HCT116 (cell line): ENCODE measurements at regions not wholly inside any gene's neighbourhood (a gene's known extent, or its start where the extent isn't known, plus 50 kb on each side); places are given as distances from the start of the nearest gene placed in this dataset.

Experiments
- ATAC-seq: fragments of 200-7000 bp; cut with Tn5 transposase; 2 replicates; pipeline ENCODE4 v1.9.1; 2020; ENCODE audit warnings: mild to moderate bottlenecking, moderate library complexity
- BruUV-seq: library from RNA; stranded (reverse); fragments of 400-500 nt; replicated peaks from 2 replicates; lab custom pipeline; 2021; lab: Mats Ljungman, UMichigan
- CTCF ChIA-PET: fragments of 300-600 bp; sonication (Branson Sonifier 250); formaldehyde crosslinking; loops from one replicate; lab custom pipeline; 2021; ENCODE audit warnings: antibody characterized with exemption; lab: Charles Lee
- POLR2A ChIA-PET: fragments of 300-600, 350-600 bp; sonication (Branson Sonifier 250); formaldehyde crosslinking; loops from one replicate; lab custom pipeline; 2021; ENCODE audit warnings: antibody characterized with exemption; lab: Charles Lee
- RAD21 ChIA-PET, 2 experiments: fragments of 300-600 bp; sonication (Branson Sonifier 250); formaldehyde crosslinking; loops; one replicate each; lab custom pipeline; 2023; ENCODE audit warnings: low total read pairs in 2 of 2; ENCODE audit not compliant: uncharacterized antibody in 2 of 2, unreplicated experiment in 2 of 2, low non-redundant PET in 1 of 2; lab: Charles Lee
- DNase-seq: peaks from one replicate; pipeline ENCODE4 v3.0.0-alpha.2; 2010; ENCODE audit warnings: low read depth, low spot score
- H2AFZ ChIP-seq: fragments of 200-600 bp; shearing (Covaris generic), sonication (generic); 2 replicates; pipeline ENCODE4 v1.6.1; 2017; ENCODE audit warnings: low read depth, mixed run types, mixed read lengths, antibody characterized with exemption, low read length; ENCODE audit not compliant: poor library complexity, severe bottlenecking
- H3K27ac ChIP-seq: 2 replicates; pipeline ENCODE4 v1.5.1; 2012; ENCODE audit warnings: low read depth, low read length
- H3K27me3 ChIP-seq: fragments of 200-600 bp; sonication (generic); 2 replicates; pipeline ENCODE4 v1.6.1; 2016; ENCODE audit warnings: mixed run types, low read length, mixed read lengths; ENCODE audit not compliant: insufficient read depth
- H3K36me3 ChIP-seq, 2 experiments: fragments of 200-500 bp in 1 of 2; fragments of 200-600 bp in 1 of 2; sonication (Bioruptor generic) in 1 of 2; sonication (generic) in 1 of 2; 2 replicates each; pipeline versions ENCODE4 v1.5.1 to v1.6.1; 2014 to 2016; ENCODE audit warnings: low read length in 2 of 2, inconsistent platforms in 1 of 2, mixed read lengths in 1 of 2, mixed run types in 1 of 2; ENCODE audit not compliant: insufficient read depth in 2 of 2, control insufficient read depth in 1 of 2
- H3K4me1 ChIP-seq, 2 experiments: fragments of 200-600 bp in 1 of 2; sonication (generic) in 1 of 2; 2 replicates each; pipeline versions ENCODE4 v1.5.1 to v1.6.1; 2012 to 2017; ENCODE audit warnings: low read length in 2 of 2, inconsistent platforms in 1 of 2, mild to moderate bottlenecking in 1 of 2, mixed read lengths in 1 of 2, mixed run types in 1 of 2, moderate library complexity in 1 of 2; ENCODE audit not compliant: insufficient read depth in 2 of 2, control insufficient read depth in 1 of 2
- H3K4me2 ChIP-seq: fragments of 200-600 bp; sonication (generic); 2 replicates; pipeline ENCODE4 v1.6.1; 2017; ENCODE audit warnings: mixed run types, low read length, mixed read lengths
- H3K4me3 ChIP-seq, 2 experiments: fragments of 200-600 bp in 1 of 2; sonication (generic) in 1 of 2; replicated peaks in 1 of 2; 2 replicates each; pipeline ENCODE4 v1.5.1; 2011 to 2016; ENCODE audit warnings: low read length in 2 of 2, control low read depth in 1 of 2, low read depth in 1 of 2, mild to moderate bottlenecking in 1 of 2, mixed read lengths in 1 of 2, mixed run types in 1 of 2
- H3K79me2 ChIP-seq: fragments of 200-600 bp; sonication (generic); 2 replicates; pipeline ENCODE4 v1.6.1; 2017; ENCODE audit warnings: mild to moderate bottlenecking, mixed run types, low read length, moderate library complexity, mixed read lengths; ENCODE audit not compliant: insufficient read depth
- H3K9ac ChIP-seq: fragments of 200-600 bp; sonication (generic); 2 replicates; pipeline ENCODE4 v1.6.1; 2016; ENCODE audit warnings: low read length, mixed read lengths
- H3K9me2 ChIP-seq: fragments of 200-600 bp; sonication (generic), shearing (Covaris generic); 2 replicates; pipeline ENCODE4 v1.6.1; 2017; ENCODE audit warnings: mixed run types, mild to moderate bottlenecking, moderate library complexity; ENCODE audit not compliant: insufficient read depth
- H3K9me3 ChIP-seq, 2 experiments: fragments of 200-500 bp in 1 of 2; fragments of 200-600 bp in 1 of 2; sonication (Bioruptor generic) in 1 of 2; sonication (generic) in 1 of 2; 2 replicates each; pipeline ENCODE4 v1.6.1; 2014 to 2017; ENCODE audit warnings: low read length in 2 of 2, mixed read lengths in 2 of 2, inconsistent platforms in 1 of 2, low read depth in 1 of 2, mild to moderate bottlenecking in 1 of 2, mixed run types in 1 of 2, moderate library complexity in 1 of 2; ENCODE audit not compliant: control insufficient read depth in 1 of 2, insufficient read depth in 1 of 2
- H4K20me1 ChIP-seq: fragments of 200-600 bp; sonication (generic), shearing (Covaris generic); 2 replicates; pipeline ENCODE4 v1.6.1; 2017; ENCODE audit warnings: mixed run types, mild to moderate bottlenecking, moderate library complexity; ENCODE audit not compliant: insufficient read depth
- CEBPB ChIP-seq: IDR thresholded peaks from 2 replicates; pipeline ENCODE4 v1.6.1; 2012; ENCODE audit warnings: low read depth
- EGR1 ChIP-seq: IDR thresholded peaks from 2 replicates; pipeline ENCODE4 v1.6.1; 2012; ENCODE audit warnings: low read depth
- ELF1 ChIP-seq: IDR thresholded peaks from 2 replicates; pipeline ENCODE4 v1.6.1; 2012; ENCODE audit warnings: low read depth, borderline replicate concordance
- EZH2phosphoT487 ChIP-seq: fragments of 200-600 bp; IDR thresholded peaks from 2 replicates; pipeline ENCODE4 v1.6.1; 2018; ENCODE audit warnings: antibody characterized with exemption, borderline replicate concordance
- JUND ChIP-seq: IDR thresholded peaks from 2 replicates; pipeline ENCODE4 v1.6.1; 2012
- POLR2A ChIP-seq: IDR thresholded peaks from 2 replicates; pipeline ENCODE4 v1.7.0; 2011; ENCODE audit warnings: borderline replicate concordance; ENCODE audit not compliant: insufficient read depth, insufficient read length; ENCODE audit errors: extremely low read depth
- RAD21 ChIP-seq: IDR thresholded peaks from 2 replicates; pipeline ENCODE4 v1.6.1; 2012; ENCODE audit warnings: low read depth, mild to moderate bottlenecking
- SIN3A ChIP-seq: IDR thresholded peaks from 2 replicates; pipeline ENCODE4 v1.6.1; 2012; ENCODE audit warnings: low read depth
- SP1 ChIP-seq: IDR thresholded peaks from 2 replicates; pipeline ENCODE4 v1.6.1; 2012; ENCODE audit warnings: low read depth
- YY1 ChIP-seq: IDR thresholded peaks from 2 replicates; pipeline ENCODE4 v1.6.1; 2011; ENCODE audit warnings: low read length, low read depth, moderate library complexity, mild to moderate bottlenecking; ENCODE audit not compliant: insufficient replicate concordance; ENCODE audit errors: extremely low read depth
- ZFX ChIP-seq: fragments of 450-650 bp; IDR thresholded peaks from 2 replicates; pipeline ENCODE4 v1.6.1; 2017
- ZNF274 ChIP-seq: fragments of 200-500 bp; sonication (Bioruptor generic); IDR thresholded peaks from 2 replicates; pipeline ENCODE4 v1.6.1; 2014; ENCODE audit warnings: mild to moderate bottlenecking, low read depth, low read length, inconsistent platforms
- intact Hi-C: fragments of 100-400 bp; cut with micrococcal nuclease; formaldehyde crosslinking; loops from 2 replicates; pipeline ENCODE4 v1.10.0; 2022
- TF ChIP-seq, protein P1 (sequence below): IDR thresholded peaks from 2 replicates; pipeline ENCODE4 v1.6.1; 2012
- TF ChIP-seq, protein P2 (sequence below): IDR thresholded peaks from 2 replicates; pipeline ENCODE4 v1.6.1; 2011; ENCODE audit warnings: mild to moderate bottlenecking, low read length, moderate library complexity; ENCODE audit not compliant: insufficient replicate concordance; ENCODE audit errors: extremely low read depth
- TF ChIP-seq, protein P3 (sequence below), 3 experiments: fragments of 200-600 bp in 1 of 3; sonication (generic) in 1 of 3; IDR thresholded peaks in 2 of 3; conservative IDR thresholded peaks in 1 of 3; 2 replicates each; pipeline ENCODE4 v1.5.1; 2012 to 2017; ENCODE audit warnings: low read depth in 2 of 3, low read length in 2 of 3, antibody characterized with exemption in 1 of 3, borderline replicate concordance in 1 of 3, control low read depth in 1 of 3, mild to moderate bottlenecking in 1 of 3, mixed read lengths in 1 of 3, mixed run types in 1 of 3, moderate library complexity in 1 of 3; ENCODE audit not compliant: insufficient read depth in 1 of 3
- TF ChIP-seq, protein P4 (sequence below): IDR thresholded peaks from 2 replicates; pipeline ENCODE4 v1.6.1; 2012

DNA sequence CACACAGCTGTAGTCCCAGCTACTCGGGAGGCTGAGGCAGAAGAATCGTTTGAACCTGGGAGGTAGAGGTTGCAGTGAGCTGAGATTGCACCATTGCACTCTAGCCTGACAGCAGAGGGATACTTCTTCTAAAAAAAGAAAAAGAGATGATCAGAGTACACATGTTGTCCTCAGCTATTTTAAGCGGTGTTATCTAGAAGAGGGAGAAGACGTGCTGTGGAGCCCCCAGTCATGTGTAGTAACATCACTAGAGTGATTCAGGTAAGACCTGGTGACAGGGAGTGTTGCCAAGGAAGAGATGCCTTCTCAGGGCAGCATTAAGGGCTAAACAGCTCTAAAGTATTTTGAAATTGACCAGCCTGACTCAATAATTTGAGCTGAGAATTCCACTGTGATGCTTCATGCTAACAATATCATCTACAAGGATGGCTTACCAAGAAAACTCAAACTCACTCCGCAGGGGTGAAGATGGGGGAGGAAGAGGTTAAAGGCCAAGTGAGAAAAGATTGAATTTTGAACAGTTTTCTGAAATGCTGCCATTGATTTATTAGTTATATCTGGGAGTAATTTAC, 97.4 kb downstream of the KLF6 start:
- Histone ChIP-seq H3K9ac (no peak overlapping the region), H2AFZ (no peak overlapping the region), H3K4me2 (no peak overlapping the region), H3K4me1 (peaks cover 0 to 9% of the 10 kb centered on the region in 2 experiments; a peak in 1 of 4 replicates), H3K9me3 (no peaks in the 10 kb centered on the region), H3K4me3 (no peak overlapping the region), H3K27ac (no peak overlapping the region), H3K36me3 (no peaks in the 10 kb centered on the region), H4K20me1 (no peaks in the 10 kb centered on the region), H3K9me2 (no peaks in the 10 kb centered on the region), H3K79me2 (no peaks in the 10 kb centered on the region), H3K27me3 (no peaks in the 10 kb centered on the region)
- RAD21 ChIA-PET = no interaction called here
- CTCF ChIA-PET = no interaction called here
- POLR2A ChIA-PET = interaction anchor here (1.5 kb wide), 1 partner anchor 10 kb away, joined by 3 read pairs; no protein-coding TSS in a partner anchor
- ATAC-seq (no peak), DNase-seq (no peak)
- TF ChIP-seq EGR1 (no peak), YY1 (no peak), RAD21 (no peak), ZFX (no peak), CEBPB (no peak), ELF1 (no peak), SIN3A (no peak), JUND (no peak), SP1 (no peak), EZH2phosphoT487 (no peak), POLR2A (no peak), ZNF274 (no peak)
- TF ChIP-seq, protein P1, sequence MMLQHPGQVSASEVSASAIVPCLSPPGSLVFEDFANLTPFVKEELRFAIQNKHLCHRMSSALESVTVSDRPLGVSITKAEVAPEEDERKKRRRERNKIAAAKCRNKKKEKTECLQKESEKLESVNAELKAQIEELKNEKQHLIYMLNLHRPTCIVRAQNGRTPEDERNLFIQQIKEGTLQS = no peak
- TF ChIP-seq, protein P2, sequence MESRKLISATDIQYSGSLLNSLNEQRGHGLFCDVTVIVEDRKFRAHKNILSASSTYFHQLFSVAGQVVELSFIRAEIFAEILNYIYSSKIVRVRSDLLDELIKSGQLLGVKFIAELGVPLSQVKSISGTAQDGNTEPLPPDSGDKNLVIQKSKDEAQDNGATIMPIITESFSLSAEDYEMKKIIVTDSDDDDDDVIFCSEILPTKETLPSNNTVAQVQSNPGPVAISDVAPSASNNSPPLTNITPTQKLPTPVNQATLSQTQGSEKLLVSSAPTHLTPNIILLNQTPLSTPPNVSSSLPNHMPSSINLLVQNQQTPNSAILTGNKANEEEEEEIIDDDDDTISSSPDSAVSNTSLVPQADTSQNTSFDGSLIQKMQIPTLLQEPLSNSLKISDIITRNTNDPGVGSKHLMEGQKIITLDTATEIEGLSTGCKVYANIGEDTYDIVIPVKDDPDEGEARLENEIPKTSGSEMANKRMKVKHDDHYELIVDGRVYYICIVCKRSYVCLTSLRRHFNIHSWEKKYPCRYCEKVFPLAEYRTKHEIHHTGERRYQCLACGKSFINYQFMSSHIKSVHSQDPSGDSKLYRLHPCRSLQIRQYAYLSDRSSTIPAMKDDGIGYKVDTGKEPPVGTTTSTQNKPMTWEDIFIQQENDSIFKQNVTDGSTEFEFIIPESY = no peak
- TF ChIP-seq, protein P3, sequence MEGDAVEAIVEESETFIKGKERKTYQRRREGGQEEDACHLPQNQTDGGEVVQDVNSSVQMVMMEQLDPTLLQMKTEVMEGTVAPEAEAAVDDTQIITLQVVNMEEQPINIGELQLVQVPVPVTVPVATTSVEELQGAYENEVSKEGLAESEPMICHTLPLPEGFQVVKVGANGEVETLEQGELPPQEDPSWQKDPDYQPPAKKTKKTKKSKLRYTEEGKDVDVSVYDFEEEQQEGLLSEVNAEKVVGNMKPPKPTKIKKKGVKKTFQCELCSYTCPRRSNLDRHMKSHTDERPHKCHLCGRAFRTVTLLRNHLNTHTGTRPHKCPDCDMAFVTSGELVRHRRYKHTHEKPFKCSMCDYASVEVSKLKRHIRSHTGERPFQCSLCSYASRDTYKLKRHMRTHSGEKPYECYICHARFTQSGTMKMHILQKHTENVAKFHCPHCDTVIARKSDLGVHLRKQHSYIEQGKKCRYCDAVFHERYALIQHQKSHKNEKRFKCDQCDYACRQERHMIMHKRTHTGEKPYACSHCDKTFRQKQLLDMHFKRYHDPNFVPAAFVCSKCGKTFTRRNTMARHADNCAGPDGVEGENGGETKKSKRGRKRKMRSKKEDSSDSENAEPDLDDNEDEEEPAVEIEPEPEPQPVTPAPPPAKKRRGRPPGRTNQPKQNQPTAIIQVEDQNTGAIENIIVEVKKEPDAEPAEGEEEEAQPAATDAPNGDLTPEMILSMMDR (IDR thresholded peaks at IDR 0.05 in 2 of 3, conservative IDR thresholded peaks at IDR 0.05 in 1 of 3; ENCODE audit: borderline replicate concordance in 1 of 3, insufficient read depth in 1 of 3, low read depth in 2 of 3, low read length in 2 of 3) = no peak
- TF ChIP-seq, protein P4, sequence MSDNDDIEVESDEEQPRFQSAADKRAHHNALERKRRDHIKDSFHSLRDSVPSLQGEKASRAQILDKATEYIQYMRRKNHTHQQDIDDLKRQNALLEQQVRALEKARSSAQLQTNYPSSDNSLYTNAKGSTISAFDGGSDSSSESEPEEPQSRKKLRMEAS = no peak
- no TSS peak for BruUV-seq
- intact Hi-C loops = no loop called here
